ENCODE measurements at regions not wholly inside any gene's neighbourhood (a gene's known extent, or its start where the extent isn't known, plus 50 kb on each side); places are given as distances from the start of the nearest gene placed in this dataset.
A peak's percentile ranks its signal among the peaks of the same experiment; 100 is the strongest.

DNA sequence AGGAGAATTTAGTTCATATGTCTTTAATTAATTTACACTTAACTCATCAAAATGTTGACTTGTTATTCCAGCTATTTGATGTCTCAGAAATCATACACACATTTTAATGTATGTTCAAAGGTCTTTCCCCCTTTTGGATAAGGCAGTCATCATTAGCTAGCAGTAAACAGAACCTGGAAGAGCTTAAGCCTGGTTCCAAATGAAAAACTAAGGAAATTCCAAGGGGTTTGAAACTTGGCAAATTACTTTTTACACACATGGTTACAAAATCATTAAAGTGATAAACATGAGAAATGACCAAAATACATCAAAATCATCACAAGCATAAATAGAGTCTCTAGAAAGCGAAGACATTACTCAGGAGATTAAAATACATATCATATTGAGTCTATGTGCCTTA is 359.8 kb upstream of the ZNF608 start:
- DNase-seq: no peak

DNA sequence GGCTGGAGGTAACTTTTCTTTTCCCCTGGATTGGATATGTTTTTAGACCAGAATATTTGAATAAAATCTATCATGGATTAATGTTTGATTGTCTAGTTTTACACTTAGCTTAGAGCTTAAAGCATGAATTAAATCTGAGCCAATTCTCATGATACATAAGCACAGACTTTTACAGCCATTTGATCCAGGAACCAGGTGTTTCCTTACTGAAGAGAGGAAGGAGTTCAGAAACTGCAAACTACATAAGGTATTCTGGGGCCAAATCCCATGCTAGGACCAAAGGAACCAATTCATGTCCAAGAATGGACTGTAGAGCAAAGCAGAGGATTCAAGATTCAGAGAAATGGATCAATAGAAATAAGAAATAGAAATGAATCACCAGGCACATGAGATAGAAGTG is 360.4 kb upstream of the ZNF608 start:
- DNase-seq: no peak

DNA sequence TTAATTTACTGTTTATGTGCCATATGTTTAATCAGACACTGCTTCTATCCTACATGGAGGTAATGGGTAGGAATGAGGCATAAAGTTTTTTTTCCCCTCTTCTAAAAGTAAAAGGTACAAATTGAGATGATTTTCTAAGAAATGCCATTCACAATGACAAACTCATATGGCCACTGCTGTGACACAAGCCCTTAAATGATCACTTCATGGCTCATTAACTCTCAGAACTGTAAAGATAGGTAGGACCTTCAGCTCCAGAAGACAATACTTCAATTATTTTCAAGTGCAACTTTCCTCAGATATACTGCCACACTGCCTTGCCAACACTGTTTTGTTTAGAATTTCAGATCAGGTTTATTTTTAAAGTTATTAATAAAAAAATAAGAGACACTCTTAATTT is 362.9 kb upstream of the ZNF608 start:
- no peak for DNase-seq

DNA sequence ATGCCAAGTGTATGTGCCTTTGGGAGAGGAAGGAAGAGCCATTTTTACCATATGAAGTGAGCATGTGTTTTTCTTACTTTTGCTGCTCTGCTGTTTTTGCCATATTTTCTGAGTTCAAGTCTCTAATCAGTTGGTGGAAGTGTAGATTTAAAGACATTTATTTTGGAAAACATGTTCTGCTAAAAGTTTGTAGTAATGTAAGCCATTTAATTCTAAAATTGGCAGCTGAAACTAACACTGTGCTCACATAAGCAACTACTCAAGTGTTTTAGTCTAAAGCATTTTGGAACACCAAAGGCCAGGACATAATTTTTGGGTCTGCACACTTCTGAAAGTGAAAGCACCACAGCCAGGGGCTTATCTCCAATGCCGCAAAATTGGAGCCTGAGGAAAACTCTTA is 363.4 kb upstream of the ZNF608 start:
- DNase-seq: no peak

DNA sequence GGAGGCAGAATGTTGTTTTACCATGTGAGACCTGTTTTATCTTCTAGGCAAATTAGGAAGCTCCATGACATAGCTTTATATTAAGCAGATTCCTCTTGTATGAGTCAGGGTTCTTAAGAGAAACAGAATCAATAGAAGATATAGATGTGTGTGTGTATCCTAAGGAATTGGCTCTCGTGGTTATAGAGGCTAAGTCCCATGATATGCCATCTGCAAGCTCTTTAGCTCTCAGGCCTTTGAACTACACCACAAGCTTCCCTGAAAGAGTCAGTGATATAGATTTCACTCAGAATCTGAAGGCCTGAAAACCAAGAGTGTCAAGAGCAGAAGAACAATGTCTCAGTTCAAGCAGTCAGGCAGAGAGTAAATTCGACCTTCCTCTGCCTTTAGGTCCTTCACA is 365.8 kb upstream of the ZNF608 start:
- no peak for DNase-seq

DNA sequence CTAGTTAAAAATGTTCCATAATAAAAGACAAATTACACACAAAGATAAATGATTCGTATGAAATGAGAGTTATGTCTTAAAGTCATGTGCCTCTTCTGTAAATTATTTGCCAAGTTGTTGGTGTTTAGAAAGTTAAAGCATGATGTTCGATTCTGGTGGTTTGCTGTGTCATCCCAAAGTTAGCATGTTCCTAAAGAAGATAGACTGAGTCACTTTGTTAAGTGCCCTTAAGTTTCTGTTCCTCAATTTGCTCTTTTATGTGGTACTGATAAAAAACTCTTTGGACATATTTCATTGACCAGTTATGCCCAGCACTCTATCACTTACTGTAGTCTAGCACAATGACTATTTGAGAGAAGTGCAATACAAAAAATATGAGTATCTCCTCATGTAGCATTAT is 366.9 kb upstream of the ZNF608 start:
- no peak for DNase-seq

DNA sequence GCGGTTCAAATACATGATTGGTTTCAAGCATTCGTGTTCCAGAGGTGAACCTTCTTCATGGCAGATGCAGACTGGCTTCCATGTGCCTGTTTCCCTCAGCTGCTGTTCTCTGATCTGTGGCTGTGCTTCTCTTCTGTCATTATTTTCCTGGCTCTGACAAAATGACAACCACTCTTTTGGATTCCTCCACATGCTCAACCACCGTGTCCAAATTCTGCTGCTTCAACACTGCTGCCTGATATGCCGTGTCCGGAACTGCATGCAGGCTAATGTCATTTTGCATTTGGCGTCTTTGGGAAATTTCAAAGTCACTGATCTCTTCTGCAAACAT is 368.7 kb upstream of the ZNF608 start:
- DNase-seq: no peak

DNA sequence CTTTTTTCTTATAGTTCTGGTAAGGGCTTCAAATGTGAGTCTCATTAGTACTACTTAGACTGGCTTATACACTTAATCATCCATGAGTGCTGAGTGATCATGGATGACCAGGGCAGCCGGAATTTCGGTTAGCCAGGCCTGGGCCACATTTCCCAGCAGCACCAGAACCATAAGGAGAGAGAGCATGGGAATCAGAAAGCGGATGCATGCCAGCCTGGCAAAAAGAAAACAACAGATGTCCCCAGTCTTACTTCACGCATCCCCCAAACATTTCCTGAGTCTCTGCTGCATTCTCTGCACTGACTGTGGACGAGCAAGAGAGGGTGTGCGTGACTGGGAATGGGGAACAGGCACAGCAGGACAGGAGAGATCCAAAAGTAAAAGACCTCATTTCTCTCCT is 371.1 kb upstream of the ZNF608 start:
- DNase-seq: no peak

DNA sequence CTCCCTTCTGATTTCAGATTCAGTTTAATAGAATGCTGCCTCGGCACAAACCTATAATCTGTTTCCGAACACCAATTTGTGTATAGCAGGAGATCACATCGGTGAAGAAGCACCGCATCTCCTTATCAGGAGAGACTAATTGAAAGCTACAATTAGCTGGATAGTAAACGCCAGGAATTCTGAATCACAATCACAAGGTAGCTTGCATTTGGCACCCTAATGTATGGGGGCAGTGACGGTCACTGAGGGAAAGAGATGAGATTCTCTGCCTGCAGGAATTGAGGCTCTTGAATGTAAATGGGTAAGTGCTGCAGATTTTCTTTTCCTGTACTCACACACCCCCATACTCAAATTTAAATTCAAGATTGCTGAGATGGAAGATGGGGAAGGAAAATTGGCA is 373.6 kb upstream of the ZNF608 start:
- no peak for DNase-seq

DNA sequence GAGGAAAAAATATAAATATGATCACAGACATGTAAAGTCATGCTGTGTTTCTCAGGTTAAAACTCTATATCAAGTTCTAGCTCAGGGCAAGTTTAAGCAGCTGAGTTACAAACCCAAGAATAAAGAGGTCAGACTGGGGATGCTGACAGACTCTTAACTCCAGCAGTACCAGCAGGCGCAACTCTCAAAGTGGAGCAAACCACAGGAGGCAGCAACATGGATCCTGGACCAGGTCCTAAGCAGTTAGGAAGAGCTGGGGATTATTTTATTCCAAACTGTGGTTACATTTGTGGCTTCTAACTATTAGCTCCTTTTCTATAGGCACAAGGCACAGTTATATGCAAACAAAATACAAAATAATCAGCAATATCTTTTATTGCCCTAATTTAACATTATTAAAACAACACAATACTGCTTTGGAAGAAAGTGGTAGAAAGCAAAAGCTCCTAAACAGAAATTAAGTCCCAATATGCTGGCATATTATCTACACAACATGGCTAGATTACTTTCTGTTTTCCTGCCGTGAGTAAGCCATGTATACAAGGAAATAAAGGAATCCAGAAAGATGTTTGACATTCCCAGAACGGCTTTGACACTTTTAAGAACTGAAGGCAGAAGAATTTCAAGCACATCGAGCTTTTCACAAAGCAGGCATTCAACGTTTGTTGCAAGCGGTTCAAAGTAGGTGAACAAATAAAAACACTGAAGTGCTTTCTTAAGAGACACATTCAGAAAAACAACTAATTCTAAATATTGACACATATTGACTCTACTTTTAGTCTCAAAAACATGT is 378.8 kb upstream of the ZNF608 start:
- no peak for DNase-seq

DNA sequence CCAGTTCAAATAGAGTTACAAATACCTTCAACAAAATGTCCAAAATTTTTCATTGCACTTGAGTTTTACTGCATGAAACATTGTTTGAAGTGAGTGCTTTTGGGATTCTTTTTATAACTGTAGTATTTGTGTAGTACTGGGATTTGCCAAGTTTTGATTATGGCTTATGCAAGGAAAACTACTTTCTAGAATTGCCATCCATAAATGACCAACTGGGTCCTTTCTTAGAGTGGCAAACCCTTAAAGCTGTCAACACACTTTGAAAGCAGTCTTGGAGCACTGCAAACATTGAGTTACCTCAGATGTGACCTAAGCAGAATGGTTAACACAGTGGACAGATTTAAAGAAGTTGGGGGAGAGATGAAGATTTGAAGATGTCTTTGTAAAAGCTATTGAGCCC is 379.6 kb upstream of the ZNF608 start:
- no peak for DNase-seq

DNA sequence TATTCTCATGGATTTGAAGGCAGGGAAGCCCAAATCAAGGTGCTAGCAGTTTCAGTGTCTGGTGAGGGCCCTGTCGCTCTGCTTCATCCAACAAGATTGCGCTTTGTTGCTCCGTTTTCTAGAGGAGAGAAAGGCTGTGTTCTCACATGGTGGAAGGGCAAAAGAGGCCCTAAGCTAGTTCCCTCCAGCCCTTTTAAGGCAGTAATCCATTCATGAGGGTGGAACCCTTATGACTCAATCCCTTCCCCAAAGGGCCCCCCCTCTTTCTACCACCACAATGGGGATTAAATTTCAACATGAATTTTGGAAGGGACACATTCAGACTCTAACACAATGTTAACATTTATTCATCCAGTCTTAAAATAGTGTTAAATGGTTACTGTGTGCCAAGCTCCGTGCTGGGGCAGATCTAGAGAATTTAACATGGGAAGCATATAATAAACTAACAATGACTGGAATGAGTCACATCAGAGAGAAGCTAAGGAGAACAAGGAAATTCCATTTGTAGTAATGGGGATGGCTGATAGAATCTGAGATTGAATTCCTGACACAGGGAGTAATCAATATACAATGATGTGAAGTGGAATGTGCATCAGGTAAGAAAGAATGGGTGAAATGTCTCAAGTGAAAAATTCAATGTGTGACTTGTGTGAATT is 382.8 kb upstream of the ZNF608 start:
- no peak for DNase-seq

DNA sequence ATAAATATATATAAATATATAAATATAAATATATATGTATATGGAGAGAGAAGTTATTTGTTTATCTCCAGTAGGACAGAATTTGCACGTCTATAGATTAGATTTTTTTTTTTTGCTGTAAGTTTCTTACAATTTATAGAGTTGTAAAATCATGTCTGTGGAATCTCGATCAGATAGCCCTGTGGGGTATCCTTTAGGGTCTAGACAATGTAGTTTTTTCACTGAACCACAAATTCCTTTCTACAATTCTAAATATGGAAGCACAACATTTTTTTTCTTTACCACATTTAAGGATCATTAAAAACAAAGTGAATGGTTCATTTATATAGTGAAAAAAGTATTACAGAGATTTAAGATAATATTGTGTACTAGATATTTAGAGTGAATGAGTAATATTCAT is 384.2 kb upstream of the ZNF608 start:
- DNase-seq: no peak

DNA sequence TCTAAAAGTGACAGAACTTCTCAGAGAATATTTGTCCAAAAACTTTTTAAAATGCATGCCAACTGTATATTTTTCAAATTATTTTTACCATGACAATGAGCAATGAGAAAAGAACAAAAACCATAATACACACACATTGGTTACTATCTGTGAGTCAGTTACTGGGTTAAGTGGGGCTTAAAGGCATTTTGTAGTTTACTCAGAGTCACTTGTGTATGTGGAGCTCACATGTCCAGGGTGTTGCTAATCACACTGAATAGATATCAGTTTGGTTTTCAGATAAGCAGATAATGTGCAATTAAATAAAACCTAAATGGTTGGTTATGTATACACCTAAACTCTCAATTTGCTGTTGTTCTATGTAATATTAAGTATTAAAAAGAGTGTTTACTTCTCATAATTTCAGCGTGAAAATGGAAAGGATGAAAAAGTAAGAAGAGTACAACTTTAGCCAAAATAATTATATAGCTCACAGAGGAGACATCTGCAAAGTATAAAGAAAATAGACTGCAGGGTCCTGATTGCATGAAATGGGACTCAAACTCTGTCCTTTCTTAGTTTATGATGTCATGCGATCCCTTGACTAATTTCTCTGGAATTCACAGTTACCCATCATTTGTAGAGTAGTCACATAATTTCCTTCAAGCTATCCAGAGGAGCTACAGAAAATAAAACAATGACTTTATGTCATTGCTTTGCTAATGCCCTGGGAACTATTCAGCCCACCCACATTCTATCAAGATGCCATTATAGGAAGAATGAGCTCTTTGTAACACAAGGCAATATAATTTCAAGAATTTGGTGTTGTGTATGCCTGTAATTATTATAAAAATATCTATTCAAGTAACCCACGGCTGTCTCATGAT is 388.0 kb upstream of the ZNF608 start:
- DNase-seq: no peak

DNA sequence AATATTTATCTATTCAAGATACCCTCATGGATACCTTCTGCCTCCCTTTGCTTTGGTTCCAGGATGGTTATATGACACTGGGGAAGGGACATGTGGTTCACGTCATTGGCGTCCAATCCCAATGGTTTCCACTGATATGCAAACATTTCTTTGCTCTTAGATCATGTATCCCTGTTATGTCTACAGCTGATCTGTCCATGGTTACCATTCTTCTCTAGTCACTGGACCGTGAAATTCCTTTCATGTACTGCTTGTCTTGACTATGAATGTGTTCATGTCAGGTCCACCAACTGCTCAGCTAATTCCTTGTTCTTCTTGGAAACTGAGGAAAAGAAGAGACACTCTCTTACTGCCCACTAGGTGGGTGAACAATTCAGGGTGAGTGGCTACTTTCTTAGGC is 391.1 kb upstream of the ZNF608 start:
- no peak for DNase-seq

DNA sequence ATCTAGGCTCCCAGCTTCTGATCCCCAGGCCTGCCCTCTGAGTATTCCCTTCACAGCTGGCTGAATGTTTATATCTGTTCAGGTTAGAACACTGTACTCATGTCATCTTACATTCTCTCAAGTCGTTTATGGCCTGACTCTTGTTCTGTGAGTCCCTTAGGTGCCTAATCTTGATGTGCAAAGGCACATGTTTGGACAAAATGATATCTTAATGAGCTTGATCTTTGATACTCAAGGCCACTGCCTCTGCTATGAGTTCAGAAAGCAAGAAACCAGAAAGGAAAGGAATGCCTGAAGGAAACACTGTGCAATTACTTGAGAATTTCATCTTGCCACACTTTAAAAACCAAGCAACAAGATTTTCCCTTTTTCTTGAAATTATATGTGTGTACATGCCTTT is 391.8 kb upstream of the ZNF608 start:
- DNase-seq: no peak

DNA sequence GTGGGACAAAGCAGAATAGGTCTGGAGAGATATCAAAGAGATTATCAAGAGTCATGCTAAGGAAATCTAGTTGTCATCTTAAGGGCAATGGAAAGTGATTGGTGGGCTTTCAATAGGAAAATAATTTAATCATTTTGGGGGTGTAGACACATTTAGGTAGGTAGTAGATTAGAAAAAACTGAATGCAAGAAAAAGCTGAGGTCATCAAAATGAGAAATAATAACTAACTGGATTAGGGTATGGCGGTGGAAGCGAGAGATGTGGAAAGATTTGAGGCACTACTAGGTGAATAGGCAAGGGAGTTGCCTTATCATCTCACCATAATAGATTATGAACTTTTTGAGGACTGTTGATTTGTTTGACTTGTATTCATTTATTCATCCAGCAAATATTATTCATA is 393.2 kb upstream of the ZNF608 start:
- no peak for DNase-seq

DNA sequence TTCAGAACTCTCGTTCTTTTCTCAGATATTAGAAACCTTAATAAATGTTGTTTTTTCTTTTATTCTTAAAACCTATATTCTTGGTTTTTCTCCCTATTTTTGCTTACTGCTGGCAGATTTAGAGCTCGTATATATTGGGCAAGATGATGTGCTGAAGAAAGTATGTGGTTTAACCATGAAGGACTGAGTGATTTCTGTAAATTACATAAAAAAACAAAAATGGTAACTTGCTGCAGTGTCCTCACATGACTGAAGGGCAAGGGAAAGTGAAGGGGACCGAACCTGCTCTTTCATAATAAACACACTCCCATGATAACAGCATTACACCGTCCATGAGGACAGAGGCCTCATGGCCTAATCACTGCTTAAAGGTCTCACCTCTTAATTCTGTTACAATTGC is 393.8 kb upstream of the ZNF608 start:
- DNase-seq: no peak

DNA sequence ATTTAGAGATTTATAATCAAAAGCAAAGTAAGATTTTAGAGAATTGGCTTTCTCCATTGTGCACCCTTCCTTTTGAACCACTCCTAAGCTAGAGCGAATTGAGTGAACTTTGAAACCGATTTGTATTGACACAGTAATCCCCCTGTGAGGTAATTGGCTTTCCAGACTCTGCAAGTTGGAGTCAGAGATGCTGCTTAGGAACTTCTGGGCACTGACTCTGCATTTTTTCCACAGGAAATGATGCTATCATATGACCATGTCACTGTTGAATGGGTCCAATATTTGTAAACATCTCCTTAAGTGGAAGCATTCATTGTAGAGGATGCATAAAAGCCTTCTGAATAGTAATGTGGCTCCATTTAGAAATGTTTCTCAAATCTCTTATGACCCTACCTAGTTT is 394.4 kb upstream of the ZNF608 start:
- peak; percentile 19 for DNase-seq

DNA sequence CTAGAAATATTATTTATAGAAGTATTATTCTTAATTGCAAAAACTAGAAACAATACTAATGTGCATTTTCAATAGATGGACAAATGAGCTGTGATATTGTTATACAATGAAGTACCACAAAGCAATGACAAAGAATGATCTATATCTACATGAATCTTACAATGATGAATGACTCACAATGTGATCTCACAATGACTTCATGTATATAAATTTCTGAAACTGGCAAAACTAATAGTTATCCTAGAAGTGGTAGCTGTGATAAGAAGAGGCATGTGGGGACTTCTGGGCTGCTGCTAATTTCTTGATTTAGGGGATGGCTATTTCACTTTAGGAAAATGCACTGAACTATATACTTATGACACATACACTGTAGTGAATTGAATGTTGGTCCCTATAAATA is 396.0 kb upstream of the ZNF608 start:
- DNase-seq: no peak

DNA sequence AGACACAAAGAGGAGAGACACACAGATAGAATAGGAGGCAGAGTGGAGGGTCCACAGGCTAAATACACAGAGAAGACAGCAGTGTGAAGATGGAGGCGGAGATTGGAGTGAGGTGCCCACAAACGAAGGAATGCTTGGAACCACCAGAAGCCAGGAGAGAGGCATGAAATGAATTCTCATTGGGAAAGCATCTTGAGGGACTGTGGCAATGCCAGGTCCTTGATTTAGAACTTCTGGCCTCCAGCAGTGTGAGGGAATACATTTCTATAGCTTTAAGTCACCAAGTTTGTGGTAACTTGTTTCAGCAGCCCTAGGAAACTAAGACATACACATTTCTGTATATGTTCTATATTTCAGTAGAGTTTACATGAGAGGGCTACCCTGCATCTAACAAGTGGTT is 396.6 kb upstream of the ZNF608 start:
- DNase-seq: no peak

DNA sequence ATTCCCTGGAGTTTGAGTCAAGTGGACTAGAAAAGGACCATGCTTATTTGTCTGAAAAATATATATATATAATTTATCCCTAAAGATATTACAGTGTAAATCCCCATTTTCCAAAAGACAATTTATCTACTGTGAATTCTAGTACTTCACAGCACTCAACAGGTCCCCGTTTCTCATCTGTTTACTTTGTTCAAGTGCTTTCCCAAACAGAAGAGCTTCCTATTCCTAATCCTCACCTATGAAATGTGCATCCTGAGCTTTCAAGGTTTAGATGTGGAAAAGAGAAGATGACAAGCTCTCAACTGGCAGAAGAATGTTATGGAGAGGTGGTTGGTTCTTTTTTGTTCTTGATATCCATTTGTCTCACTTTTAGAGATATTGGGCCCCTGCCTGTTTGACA is 401.6 kb upstream of the ZNF608 start:
- no peak for DNase-seq

DNA sequence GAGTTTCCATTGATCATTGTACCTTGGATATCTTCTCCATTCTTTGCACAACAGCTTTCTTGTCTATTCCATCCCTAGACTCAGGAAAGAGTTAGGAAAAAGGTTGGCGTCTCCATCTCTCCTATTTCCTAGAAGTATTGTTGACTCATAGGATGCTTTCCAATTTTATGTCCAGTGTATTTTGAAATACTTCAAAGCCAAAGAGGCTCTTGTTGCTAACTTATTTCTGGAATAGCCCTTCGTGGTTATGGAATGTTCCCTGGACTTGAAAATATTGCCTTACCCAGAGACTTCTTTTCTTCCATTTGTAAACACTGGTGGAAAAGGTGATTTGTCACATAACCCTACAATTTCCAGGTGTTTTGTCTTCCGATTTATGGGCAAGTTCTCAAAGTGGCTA is 402.3 kb upstream of the ZNF608 start:
- no peak for DNase-seq

DNA sequence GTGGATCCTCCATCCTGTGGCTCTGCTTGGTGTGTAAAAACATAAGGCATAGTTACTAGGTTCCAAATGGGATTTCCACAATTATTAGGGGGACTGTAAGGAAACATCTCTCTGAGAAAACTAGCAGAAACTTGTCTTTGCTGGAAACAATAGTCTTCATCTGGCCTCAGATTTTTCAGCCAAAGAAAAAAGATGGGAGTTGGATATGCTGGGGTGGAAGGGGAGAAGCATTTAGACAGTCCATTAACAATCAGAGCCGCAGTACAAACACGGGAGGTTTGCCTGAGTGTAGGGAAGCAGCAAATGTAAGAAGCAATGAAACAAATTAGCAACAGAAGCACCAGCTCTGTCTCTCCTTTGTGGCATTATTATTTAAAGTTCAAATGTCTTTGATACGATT is 402.7 kb upstream of the ZNF608 start:
- no peak for DNase-seq
